GM12878 (cell line): ENCODE measurements at regions not wholly inside any gene's neighbourhood (a gene's known extent, or its start where the extent isn't known, plus 50 kb on each side); places are given as distances from the start of the nearest gene placed in this dataset.

Experiments used
- ATAC-seq: fragments of 200-7000 bp; cut with Tn5 transposase; 3 replicates; pipeline ENCODE4 v1.9.1; 2020; ENCODE audit warnings: mild to moderate bottlenecking, moderate library complexity
- BruUV-seq: library from RNA; stranded (reverse); fragments of 400-500 nt; replicated peaks from 2 replicates; lab custom pipeline; 2021; lab: Mats Ljungman, UMichigan
- CTCF ChIA-PET: fragments of 300-600 bp; sonication (Branson Sonifier 250); formaldehyde crosslinking; extraction: SDS; loops from one replicate; lab custom pipeline; 2021; ENCODE audit warnings: inconsistent platforms; lab: Yijun Ruan, JAX
- POLR2A ChIA-PET: fragments of 350-600 bp; formaldehyde crosslinking; extraction: SDS; loops from one replicate; lab custom pipeline; 2021; ENCODE audit warnings: inconsistent platforms; lab: Charles Lee
- RAD21 ChIA-PET: fragments of 300-600 bp; sonication (Branson Sonifier 250); formaldehyde crosslinking; loops from one replicate; lab custom pipeline; 2023; ENCODE audit warnings: antibody characterized with exemption; ENCODE audit not compliant: unreplicated experiment; lab: Charles Lee
- SMC1A ChIA-PET: fragments of 300-600 bp; sonication (Branson Sonifier 250); formaldehyde crosslinking; loops from one replicate; lab custom pipeline; 2023; ENCODE audit not compliant: unreplicated experiment, uncharacterized antibody; lab: Charles Lee
- DNase-seq: peaks from one replicate; pipeline ENCODE4 v3.0.0-alpha.2; 2011; ENCODE audit warnings: low read depth, low spot score
- FAIRE-seq: peaks from 3 replicates; lab custom pipeline; 2011; peaks lifted over from hg19 to GRCh38; lab: Jason Lieb, UNC
- H2AFZ ChIP-seq: 2 replicates; pipeline ENCODE4 v1.6.0; 2011; ENCODE audit warnings: low read depth, low read length, control low read depth; ENCODE audit not compliant: control insufficient read depth
- H3K27ac ChIP-seq: 2 replicates; pipeline ENCODE4 v1.5.1; 2011; ENCODE audit warnings: control low read depth; ENCODE audit not compliant: control insufficient read depth, insufficient read depth
- H3K27me3 ChIP-seq, 2 experiments: replicated peaks in 1 of 2; 2 replicates each; pipeline versions ENCODE4 v1.6.0 to v1.6.1; 2011; ENCODE audit warnings: low read length in 1 of 2; ENCODE audit not compliant: control insufficient read depth in 2 of 2, insufficient read depth in 2 of 2
- H3K36me3 ChIP-seq, 2 experiments: 2 replicates each; pipeline ENCODE4 v1.5.1; 2011; ENCODE audit warnings: low read length in 1 of 2; ENCODE audit not compliant: control insufficient read depth in 2 of 2, insufficient read depth in 2 of 2
- H3K4me1 ChIP-seq: 2 replicates; pipeline ENCODE4 v1.6.1; 2011; ENCODE audit warnings: mild to moderate bottlenecking, low read length, moderate library complexity, mixed read lengths; ENCODE audit not compliant: control insufficient read depth, insufficient read depth
- H3K4me2 ChIP-seq: 2 replicates; pipeline ENCODE4 v1.6.0; 2011; ENCODE audit warnings: control low read depth; ENCODE audit not compliant: control insufficient read depth, insufficient read depth
- H3K4me3 ChIP-seq: fragments of 200-600 bp; sonication (generic); 2 replicates; pipeline ENCODE4 v1.5.1; 2016
- H3K79me2 ChIP-seq: 2 replicates; pipeline ENCODE4 v1.6.0; 2011; ENCODE audit warnings: low read length; ENCODE audit not compliant: control insufficient read depth, insufficient read depth
- H3K9ac ChIP-seq: 2 replicates; pipeline ENCODE4 v1.8.0; 2011; ENCODE audit warnings: low read length, control low read depth, mixed read lengths; ENCODE audit not compliant: control insufficient read depth, insufficient read depth
- H3K9me3 ChIP-seq: replicated peaks from 3 replicates; pipeline ENCODE4 v1.5.1; 2011; ENCODE audit warnings: mild to moderate bottlenecking, low read length; ENCODE audit not compliant: control insufficient read depth, insufficient read depth
- H4K20me1 ChIP-seq: 2 replicates; pipeline ENCODE4 v1.6.0; 2011; ENCODE audit not compliant: control insufficient read depth, insufficient read depth
- BACH1 ChIP-seq: fragments of 450-650 bp; IDR thresholded peaks from 2 replicates; pipeline ENCODE4 v1.6.1; 2017; ENCODE audit warnings: mild to moderate bottlenecking, borderline replicate concordance
- JUNB ChIP-seq: IDR thresholded peaks from 2 replicates; pipeline ENCODE4 v1.6.1; 2016; ENCODE audit warnings: antibody characterized with exemption, mild to moderate bottlenecking
- MEF2B ChIP-seq: fragments of 450-650 bp; IDR thresholded peaks from 2 replicates; pipeline ENCODE4 v1.6.1; 2018; ENCODE audit warnings: mild to moderate bottlenecking, moderate library complexity; ENCODE audit not compliant: partially characterized antibody, poor library complexity, severe bottlenecking
- MTA2 ChIP-seq: fragments of 450-650 bp; IDR thresholded peaks from 2 replicates; pipeline ENCODE4 v1.6.1; 2016; ENCODE audit warnings: low read depth, mild to moderate bottlenecking, moderate library complexity
- NFIC ChIP-seq: IDR thresholded peaks from 2 replicates; pipeline ENCODE4 v1.6.1; 2012; ENCODE audit warnings: low read depth, mild to moderate bottlenecking, inconsistent platforms, low read length, moderate library complexity
- POLR2AphosphoS2 ChIP-seq: IDR thresholded peaks from 2 replicates; pipeline ENCODE4 v1.6.1; 2011; ENCODE audit warnings: low read depth, mild to moderate bottlenecking, low read length, improper control_type of control experiment, moderate library complexity
- RELB ChIP-seq: fragments of 450-650 bp; IDR thresholded peaks from 2 replicates; pipeline ENCODE4 v1.6.1; 2017; ENCODE audit warnings: low read depth, mild to moderate bottlenecking, moderate library complexity
- SREBF2 ChIP-seq: IDR thresholded peaks from 2 replicates; pipeline ENCODE4 v1.6.1; 2012; ENCODE audit warnings: mild to moderate bottlenecking, low read length
- TCF3 ChIP-seq: IDR thresholded peaks from 2 replicates; pipeline ENCODE4 v1.6.1; 2012; ENCODE audit warnings: low read depth, mild to moderate bottlenecking, low read length, borderline replicate concordance; ENCODE audit not compliant: insufficient read depth
- TCF7 ChIP-seq: IDR thresholded peaks from 2 replicates; pipeline ENCODE4 v1.6.1; 2014; ENCODE audit warnings: antibody characterized with exemption, borderline replicate concordance
- whole genome bisulfite sequencing: methylation state at CpG from one replicate; pipeline ENCODE4 v1.1.6; 2016; ENCODE audit warnings: low lambda C conversion rate; ENCODE audit not compliant: insufficient replicate concordance, insufficient coverage; ENCODE audit errors: missing lambda C conversion rate; 5-methylcytosine and 5-hydroxymethylcytosine counted together
- in situ Hi-C: fragments of 300-500 bp; cut with MboI; formaldehyde crosslinking; loops from 9 replicates; pipeline ENCODE4 v1.14.3; 2018; ENCODE audit warnings: mixed read lengths
- intact Hi-C: fragments of 100-400 bp; cut with micrococcal nuclease; formaldehyde crosslinking; loops from one replicate; pipeline ENCODE4 v1.14.2; 2022; ENCODE audit not compliant: unreplicated experiment
- TF ChIP-seq, protein P1 (sequence below): fragments of 450-650 bp; IDR thresholded peaks from 2 replicates; pipeline ENCODE4 v1.6.1; 2017; ENCODE audit warnings: mild to moderate bottlenecking, low read depth, inconsistent platforms; ENCODE audit not compliant: poor library complexity, severe bottlenecking
- TF ChIP-seq, protein P2 (sequence below): fragments of 450-650 bp; IDR thresholded peaks from 2 replicates; pipeline ENCODE4 v1.6.1; 2016; ENCODE audit warnings: mild to moderate bottlenecking
- TF ChIP-seq, protein P3 (sequence below): fragments of 450-650 bp; IDR thresholded peaks from 2 replicates; pipeline ENCODE4 v1.6.1; 2017; ENCODE audit warnings: mild to moderate bottlenecking, moderate library complexity

DNA sequence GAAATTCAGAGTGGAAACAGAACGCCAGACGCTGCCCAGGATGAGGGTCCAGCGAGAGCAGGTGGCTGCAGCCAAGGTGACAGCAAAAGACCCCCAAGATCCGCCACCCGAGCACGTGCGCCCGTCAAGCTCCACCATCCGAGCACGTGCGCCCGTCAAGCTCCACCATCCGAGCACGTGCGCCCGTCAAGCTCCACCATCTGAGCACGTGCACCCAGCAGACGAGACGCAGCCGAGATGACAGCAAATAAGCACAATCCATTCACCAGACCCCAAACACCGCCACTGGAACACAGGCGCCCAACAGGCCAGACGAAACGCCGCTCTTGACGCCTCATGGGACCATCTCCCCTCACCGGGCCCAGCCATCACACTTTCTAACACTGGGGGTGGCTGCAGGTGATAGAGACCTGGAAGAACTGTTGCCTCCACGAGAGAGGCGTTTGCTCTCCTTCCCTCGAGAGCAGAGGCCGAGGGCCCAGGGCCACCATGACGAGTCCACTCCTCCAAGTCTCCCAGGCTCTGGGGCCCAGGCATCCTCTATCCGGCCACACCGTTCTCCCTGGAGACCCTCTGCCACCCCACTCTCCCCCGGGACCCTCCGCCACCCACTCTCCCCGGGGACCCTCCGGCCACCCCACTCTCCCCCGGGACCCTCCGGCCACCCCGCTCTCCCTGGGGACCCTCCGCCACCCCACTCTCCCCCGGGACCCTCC is 62.1 kb upstream of the GALNT9 start:
- DNase-seq: no peak
- ChIA-PET CTCF (no interaction called here), POLR2A (no interaction called here), RAD21 (no interaction called here)
- Histone ChIP-seq H3K4me2 (no peak overlapping the region), H3K79me2 (no peaks in the 10 kb centered on the region), H3K27ac (no peak overlapping the region), H2AFZ (no peak overlapping the region), H3K4me1 (no peaks in the 10 kb centered on the region), H3K9ac (no peak overlapping the region)
- 47% methylated on average over 34 of the region's 43 CpGs for WGBS
- in situ Hi-C loops: no loop called here
- ATAC-seq: no peak
- TF ChIP-seq JUNB (no peak), TCF3 (no peak), POLR2AphosphoS2 (no peak), TCF7 (no peak), RELB (no peak), SREBF2 (no peak), MTA2 (no peak), BACH1 (no peak), NFIC (no peak), MEF2B (no peak)
- TF ChIP-seq, protein P1, sequence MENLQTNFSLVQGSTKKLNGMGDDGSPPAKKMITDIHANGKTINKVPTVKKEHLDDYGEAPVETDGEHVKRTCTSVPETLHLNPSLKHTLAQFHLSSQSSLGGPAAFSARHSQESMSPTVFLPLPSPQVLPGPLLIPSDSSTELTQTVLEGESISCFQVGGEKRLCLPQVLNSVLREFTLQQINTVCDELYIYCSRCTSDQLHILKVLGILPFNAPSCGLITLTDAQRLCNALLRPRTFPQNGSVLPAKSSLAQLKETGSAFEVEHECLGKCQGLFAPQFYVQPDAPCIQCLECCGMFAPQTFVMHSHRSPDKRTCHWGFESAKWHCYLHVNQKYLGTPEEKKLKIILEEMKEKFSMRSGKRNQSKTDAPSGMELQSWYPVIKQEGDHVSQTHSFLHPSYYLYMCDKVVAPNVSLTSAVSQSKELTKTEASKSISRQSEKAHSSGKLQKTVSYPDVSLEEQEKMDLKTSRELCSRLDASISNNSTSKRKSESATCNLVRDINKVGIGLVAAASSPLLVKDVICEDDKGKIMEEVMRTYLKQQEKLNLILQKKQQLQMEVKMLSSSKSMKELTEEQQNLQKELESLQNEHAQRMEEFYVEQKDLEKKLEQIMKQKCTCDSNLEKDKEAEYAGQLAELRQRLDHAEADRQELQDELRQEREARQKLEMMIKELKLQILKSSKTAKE: no peak
- TF ChIP-seq, protein P2, sequence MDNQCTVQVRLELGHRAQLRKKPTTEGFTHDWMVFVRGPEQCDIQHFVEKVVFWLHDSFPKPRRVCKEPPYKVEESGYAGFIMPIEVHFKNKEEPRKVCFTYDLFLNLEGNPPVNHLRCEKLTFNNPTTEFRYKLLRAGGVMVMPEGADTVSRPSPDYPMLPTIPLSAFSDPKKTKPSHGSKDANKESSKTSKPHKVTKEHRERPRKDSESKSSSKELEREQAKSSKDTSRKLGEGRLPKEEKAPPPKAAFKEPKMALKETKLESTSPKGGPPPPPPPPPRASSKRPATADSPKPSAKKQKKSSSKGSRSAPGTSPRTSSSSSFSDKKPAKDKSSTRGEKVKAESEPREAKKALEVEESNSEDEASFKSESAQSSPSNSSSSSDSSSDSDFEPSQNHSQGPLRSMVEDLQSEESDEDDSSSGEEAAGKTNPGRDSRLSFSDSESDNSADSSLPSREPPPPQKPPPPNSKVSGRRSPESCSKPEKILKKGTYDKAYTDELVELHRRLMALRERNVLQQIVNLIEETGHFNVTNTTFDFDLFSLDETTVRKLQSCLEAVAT: no peak
- TF ChIP-seq, protein P3, sequence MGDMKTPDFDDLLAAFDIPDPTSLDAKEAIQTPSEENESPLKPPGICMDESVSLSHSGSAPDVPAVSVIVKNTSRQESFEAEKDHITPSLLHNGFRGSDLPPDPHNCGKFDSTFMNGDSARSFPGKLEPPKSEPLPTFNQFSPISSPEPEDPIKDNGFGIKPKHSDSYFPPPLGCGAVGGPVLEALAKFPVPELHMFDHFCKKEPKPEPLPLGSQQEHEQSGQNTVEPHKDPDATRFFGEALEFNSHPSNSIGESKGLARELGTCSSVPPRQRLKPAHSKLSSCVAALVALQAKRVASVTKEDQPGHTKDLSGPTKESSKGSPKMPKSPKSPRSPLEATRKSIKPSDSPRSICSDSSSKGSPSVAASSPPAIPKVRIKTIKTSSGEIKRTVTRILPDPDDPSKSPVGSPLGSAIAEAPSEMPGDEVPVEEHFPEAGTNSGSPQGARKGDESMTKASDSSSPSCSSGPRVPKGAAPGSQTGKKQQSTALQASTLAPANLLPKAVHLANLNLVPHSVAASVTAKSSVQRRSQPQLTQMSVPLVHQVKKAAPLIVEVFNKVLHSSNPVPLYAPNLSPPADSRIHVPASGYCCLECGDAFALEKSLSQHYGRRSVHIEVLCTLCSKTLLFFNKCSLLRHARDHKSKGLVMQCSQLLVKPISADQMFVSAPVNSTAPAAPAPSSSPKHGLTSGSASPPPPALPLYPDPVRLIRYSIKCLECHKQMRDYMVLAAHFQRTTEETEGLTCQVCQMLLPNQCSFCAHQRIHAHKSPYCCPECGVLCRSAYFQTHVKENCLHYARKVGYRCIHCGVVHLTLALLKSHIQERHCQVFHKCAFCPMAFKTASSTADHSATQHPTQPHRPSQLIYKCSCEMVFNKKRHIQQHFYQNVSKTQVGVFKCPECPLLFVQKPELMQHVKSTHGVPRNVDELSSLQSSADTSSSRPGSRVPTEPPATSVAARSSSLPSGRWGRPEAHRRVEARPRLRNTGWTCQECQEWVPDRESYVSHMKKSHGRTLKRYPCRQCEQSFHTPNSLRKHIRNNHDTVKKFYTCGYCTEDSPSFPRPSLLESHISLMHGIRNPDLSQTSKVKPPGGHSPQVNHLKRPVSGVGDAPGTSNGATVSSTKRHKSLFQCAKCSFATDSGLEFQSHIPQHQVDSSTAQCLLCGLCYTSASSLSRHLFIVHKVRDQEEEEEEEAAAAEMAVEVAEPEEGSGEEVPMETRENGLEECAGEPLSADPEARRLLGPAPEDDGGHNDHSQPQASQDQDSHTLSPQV: no peak
- TF ChIP-seq, all 136 proteins: peak for 0
- SMC1A ChIA-PET: no interaction called here
- no peak overlapping the region for H3K4me3 ChIP-seq
- no TSS peak for BruUV-seq
- no peaks in the 10 kb centered on the region for H3K9me3 ChIP-seq
- intact Hi-C loops: no loop called here
- H4K20me1 ChIP-seq: no peaks in the 10 kb centered on the region
- FAIRE-seq: no peak
- no peaks in the 10 kb centered on the region; a peak in 2 of 4 replicates for H3K27me3 ChIP-seq
- no peaks in the 10 kb centered on the region for H3K36me3 ChIP-seq
